LNCaP clone FGC (cell line): ENCODE measurements at regions not wholly inside any gene's neighbourhood (a gene's known extent, or its start where the extent isn't known, plus 50 kb on each side); places are given as distances from the start of the nearest gene placed in this dataset.

Experiments used
- DNase-seq: peaks from one replicate; pipeline ENCODE4 v3.0.0-alpha.2; 2011; ENCODE audit warnings: low read depth
- H3K4me3 ChIP-seq: 2 replicates; pipeline ENCODE4 v1.5.1; 2011; ENCODE audit warnings: mild to moderate bottlenecking, low read depth, low read length, control low read depth
- TF ChIP-seq, protein P1 (sequence below): IDR thresholded peaks from 2 replicates; pipeline ENCODE4 v1.5.1; 2012; ENCODE audit warnings: mild to moderate bottlenecking; ENCODE audit not compliant: control insufficient read depth, insufficient read depth; ENCODE audit errors: extremely low read depth

DNA sequence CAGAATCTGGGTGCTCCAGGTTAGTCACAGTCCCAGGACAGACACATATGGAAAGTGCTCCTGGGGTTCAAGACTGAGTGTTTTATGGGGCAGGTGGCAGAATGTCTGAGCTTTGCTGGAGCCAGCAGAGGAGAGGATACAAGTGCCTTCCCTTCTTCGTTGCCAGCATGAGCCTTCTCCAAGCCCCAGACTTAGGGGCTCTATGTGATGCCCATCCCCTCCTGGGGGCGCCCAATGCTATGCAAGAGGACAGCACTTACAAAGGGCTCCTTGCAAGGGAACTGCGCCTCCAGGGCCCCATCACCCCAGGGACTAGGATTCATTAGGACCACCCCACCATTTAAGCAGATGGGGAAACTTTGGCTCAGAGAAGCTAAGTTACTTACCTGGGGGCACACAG is 581.9 kb downstream of the BUD13 start:
- TF ChIP-seq, protein P1, sequence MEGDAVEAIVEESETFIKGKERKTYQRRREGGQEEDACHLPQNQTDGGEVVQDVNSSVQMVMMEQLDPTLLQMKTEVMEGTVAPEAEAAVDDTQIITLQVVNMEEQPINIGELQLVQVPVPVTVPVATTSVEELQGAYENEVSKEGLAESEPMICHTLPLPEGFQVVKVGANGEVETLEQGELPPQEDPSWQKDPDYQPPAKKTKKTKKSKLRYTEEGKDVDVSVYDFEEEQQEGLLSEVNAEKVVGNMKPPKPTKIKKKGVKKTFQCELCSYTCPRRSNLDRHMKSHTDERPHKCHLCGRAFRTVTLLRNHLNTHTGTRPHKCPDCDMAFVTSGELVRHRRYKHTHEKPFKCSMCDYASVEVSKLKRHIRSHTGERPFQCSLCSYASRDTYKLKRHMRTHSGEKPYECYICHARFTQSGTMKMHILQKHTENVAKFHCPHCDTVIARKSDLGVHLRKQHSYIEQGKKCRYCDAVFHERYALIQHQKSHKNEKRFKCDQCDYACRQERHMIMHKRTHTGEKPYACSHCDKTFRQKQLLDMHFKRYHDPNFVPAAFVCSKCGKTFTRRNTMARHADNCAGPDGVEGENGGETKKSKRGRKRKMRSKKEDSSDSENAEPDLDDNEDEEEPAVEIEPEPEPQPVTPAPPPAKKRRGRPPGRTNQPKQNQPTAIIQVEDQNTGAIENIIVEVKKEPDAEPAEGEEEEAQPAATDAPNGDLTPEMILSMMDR = no peak

DNA sequence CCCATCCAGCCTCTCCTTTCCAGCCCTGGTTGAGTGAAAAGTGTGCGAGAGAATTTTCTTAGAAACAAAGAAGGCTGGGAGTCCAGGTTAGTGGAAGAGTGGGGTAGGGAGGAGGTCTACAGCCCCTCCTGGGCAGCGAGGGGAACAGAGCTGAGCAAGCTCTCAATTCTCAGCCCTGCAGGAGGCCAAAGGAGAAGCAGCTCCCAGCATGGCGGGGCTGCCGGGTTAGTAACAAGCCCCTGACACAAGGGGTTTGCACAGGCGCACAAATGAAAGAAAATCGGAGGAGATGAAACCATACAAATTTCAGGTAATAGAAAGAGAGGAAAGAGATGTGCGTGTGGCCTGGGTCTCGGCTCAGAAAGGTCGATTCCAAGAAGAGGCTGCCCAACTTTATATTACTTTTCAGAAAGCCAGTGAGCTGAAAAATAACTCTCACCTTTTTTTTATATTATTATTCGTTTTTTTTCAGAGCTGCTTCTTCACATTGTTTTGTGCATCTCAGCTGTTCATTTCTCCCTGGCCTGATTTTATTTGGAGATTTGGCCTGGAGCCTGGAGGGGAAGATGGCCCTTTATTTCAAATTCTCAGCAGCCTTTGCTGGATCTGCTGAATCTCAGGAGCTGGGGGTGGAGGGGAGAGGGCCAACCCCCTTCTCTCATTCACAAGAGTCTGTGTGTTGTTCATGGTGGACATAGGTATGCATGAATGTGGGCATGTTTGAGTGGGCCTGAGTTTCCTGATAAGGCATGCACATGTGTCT is 583.2 kb downstream of the BUD13 start:
- TF ChIP-seq, protein P1 = no peak
- no peak for DNase-seq
- H3K4me3 ChIP-seq = no peak overlapping the region

More for the DNA sequence above, 581.9 kb downstream of the BUD13 start:
- no peak for DNase-seq
- H3K4me3 ChIP-seq = no peak overlapping the region

DNA sequence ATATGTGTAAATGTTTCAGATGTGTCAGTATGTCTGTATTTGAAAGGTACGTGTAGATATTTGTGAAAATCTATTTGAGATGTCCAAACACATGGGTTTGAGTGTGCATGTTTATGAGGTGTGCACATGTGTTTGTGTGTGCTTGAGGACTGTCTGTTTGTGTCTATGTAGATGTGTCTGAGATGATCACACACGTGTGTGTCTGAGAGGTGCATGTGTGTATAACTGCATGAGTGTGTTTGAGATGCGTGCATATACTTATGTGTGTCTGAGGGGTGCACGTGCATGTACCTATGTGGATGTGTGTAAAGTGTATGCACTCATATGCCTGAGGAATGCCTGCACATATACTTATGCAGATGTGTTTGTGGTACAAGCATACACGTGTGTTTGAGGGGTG is 584.4 kb downstream of the BUD13 start:
- H3K4me3 ChIP-seq = no peak overlapping the region
- TF ChIP-seq, protein P1 = no peak
- DNase-seq = no peak

DNA sequence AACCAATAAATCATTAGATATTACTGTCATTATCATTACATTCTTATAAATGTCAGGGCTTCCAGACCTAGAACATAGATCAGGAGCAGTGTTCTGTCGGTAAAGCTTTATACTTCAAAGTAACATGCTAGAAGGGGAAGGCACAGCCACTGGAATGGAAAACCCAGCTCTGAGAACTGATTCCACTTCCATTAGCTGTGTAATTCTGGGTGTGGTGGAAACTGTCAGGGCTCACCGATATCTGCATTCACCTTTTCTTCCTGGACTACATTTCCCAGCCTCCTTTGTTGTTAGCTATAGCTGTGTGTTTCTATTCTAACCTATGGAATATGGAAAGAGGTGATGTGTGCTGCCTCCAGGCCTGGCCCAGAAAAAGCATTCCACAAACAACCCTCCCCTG is 585.8 kb downstream of the BUD13 start:
- no peak overlapping the region for H3K4me3 ChIP-seq
- DNase-seq = no peak
- TF ChIP-seq, protein P1 = no peak

DNA sequence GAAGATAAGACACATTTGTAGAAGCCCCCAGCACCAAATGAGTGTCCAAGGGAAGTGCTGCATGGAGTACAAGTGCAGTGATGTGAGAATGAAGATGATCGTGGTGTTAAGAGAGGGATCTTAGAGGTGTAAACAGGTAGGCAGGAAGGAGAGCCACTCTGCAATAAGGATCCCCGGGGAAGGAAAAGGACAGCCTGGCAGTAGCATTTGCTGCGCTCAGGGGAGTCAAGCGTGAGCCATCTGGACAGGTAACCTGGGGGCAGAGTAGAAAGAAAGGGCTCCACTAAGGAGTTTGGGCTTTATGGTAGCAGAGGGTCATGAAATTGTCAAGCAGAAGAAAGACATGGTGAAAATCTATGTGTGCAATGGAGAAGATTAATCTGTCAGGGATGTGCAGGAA is 587.2 kb downstream of the BUD13 start:
- DNase-seq = no peak
- TF ChIP-seq, protein P1 = no peak
- no peak overlapping the region for H3K4me3 ChIP-seq

DNA sequence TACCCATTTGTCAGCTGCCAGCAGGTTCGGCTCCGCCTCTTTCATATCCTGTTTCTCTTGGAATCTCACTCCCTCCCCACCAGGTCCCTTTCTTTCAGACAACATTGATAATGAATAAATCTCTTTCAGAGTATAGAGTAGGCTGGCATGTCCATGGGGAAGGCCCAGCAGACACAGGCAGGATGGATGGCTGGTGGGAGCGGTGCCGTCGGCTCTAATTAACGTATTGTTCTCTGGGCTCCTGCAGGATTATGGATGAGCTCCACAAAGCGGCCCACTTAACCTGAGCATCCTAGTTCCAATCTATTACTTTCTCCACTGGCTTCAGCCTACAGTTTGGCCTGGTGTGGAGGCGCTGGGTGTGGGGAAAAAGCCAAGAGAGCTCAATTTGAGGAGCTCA is 588.0 kb downstream of the BUD13 start:
- H3K4me3 ChIP-seq = no peak overlapping the region
- DNase-seq = no peak
- TF ChIP-seq, protein P1 = no peak

DNA sequence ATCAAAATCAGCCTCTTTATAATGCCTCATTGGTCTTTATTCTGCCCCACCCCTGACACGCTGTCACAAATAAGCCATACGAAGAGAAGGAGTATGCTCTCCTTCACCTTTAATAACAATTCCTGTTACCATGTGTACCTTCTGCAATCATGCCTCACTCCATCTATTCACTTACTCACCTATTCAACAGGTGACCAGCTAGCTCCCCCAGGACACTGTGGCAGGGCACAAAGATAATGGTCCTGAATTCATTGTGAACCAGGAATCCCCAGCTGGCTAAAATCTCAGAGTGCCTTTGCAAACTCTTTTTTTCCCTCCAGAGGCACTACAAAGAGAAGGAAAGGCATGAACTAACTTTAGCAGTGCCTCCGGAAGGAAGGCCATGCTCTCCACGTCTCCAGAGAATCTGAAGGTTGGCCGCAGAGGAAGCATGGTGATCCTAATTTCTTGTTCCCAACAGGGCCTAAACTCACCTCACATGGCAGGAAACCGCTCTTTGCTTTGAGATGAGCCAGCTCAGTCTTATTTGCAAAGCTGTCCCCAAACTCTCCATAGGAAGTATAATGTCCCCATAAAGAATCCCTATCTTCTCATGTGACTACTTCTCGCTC is 590.3 kb downstream of the BUD13 start:
- no peak overlapping the region for H3K4me3 ChIP-seq
- DNase-seq = no peak
- TF ChIP-seq, protein P1 = no peak
